ENCODE measurements at regions not wholly inside any gene's neighbourhood (a gene's known extent, or its start where the extent isn't known, plus 50 kb on each side); places are given as distances from the start of the nearest gene placed in this dataset.
"Not testable (repeated sequence)": the region's sequence is repeated elsewhere in the genome, so short reads cannot be mapped to it uniquely, and the experiment has no call there.

DNA sequence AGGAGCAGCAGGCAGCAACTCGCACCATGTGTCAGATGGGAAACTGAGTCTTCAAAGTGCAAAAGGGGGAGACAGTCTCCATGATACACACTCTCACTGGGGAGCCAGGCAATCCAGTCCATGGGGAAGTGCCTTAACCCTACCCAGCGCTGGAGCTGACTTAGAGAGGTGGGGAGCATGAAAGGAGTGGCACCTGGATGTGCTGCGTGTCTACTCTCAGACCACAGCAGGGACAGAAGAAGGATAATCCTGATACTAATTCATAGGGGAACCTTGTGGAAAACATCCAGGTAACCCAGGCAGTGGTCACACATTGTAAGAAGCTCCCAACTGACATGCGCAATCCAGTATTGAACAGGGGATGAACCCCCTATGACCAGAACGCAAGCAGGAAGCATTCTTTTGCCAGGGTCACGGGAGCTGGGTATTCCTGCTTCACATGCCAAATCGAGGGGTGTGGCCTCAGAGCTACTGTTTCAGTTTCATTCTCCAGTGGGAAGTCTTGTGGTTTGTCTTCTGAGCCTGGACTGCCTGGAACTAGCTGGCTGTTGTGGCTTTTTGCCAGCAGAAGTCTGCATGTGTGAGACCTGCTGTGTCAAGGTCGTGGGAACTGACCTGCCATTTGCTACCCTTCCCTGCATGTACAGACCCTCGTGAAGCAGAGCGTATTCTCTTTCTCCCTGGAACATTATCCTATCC is 367.6 kb upstream of the NDN start:
- no peaks in the 10 kb centered on the region for H3K36me3 ChIP-seq
- no peaks in the 10 kb centered on the region for H3K9me3 ChIP-seq (ENCODE audit: severe bottlenecking)

DNA sequence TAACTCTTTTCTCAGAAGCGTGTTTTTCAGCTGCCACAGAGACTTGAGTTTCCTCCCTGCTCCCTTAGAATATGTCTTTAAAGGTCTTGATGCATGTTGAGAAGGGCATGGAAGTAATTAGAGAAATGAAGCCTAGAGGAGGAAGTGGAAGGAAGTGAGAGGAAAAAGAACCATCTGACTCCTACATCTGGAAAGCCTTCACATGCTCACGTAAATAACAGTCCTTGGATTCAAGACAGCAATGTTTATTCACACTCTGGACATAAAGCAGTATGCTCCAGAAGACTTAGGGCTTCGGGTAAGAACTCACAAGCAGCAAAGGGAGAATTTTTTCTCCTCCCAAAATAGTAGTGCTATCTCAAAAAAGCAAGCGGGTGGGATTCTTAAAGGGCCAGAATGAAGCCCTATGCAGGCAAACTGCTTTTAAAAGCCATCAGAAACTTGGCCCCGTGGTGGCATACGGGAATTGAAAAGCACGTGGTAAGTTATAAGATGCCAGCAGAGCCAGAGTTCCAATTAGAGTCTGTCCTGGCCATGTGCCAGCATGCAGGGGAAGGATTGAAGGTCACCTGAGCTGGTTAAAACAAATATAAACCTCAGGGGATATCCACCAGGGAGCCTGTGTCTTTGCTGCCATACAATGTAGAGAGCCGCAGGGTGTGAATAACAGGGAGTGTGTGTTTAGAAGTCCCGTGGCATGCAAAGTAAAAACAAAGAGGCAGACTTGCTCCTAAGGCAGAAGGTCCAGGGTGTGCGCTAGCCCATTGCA is 380.8 kb upstream of the NDN start:
- TF ChIP-seq CTCF (IDR thresholded peaks at IDR 0.05; ENCODE audit: low read depth, low read length) = no peak
- no peaks in the 10 kb centered on the region for H3K9me3 ChIP-seq (ENCODE audit: severe bottlenecking)
- peaks cover 14% of the 10 kb centered on the region for H3K27me3 ChIP-seq (ENCODE audit: insufficient read depth, low read depth, severe bottlenecking)
- no peak overlapping the region for H3K4me3 ChIP-seq (ENCODE audit: low read depth, low read length)
- DNase-seq = no peak
- H3K36me3 ChIP-seq = no peaks in the 10 kb centered on the region
- H3K27ac ChIP-seq = no peak overlapping the region

More for the DNA sequence above, 367.6 kb upstream of the NDN start:
- no peak overlapping the region for H3K27ac ChIP-seq
- no peaks in the 10 kb centered on the region for H3K27me3 ChIP-seq (ENCODE audit: insufficient read depth, low read depth, severe bottlenecking)
- DNase-seq = no peak
- TF ChIP-seq CTCF (IDR thresholded peaks at IDR 0.05; ENCODE audit: low read depth, low read length) = no peak
- no peak overlapping the region for H3K4me3 ChIP-seq (ENCODE audit: low read depth, low read length)

DNA sequence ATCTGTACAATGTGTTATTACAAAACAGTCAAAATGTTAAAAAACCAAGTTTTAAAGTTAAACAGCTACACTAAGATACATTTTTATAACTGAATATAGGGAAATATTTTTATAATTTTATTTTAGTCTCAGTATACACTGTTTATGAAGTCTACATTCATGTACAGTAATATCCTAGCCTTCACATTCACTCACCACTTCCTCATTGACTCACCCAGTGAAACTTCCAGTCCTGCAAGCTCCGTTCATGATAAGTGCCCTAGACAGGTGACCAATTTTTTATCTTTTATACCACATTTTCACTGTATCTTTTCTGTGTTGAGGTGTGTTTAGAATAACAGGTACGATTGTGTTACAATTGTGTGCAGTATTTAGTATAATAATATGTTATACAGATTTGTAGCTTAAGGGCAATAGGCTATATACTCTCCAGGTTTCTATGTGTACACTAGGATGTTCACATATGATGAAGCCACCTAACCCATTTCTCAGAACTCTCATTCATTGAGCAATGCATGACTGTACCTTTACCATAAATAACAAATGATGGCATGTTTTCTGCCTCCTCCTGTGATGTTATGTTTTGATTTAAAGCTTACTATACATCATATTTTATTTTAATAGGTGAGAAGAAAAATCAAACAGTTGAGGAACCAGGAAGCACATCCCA is 388.4 kb upstream of the NDN start:
- Histone ChIP-seq H3K9me3 (ENCODE audit: severe bottlenecking) (peaks cover 2% of the 10 kb centered on the region), H3K27me3 (ENCODE audit: insufficient read depth, low read depth, severe bottlenecking) (peaks cover 8% of the 10 kb centered on the region), H3K4me3 (ENCODE audit: low read depth, low read length) (no peak overlapping the region), H3K36me3 (no peaks in the 10 kb centered on the region), H3K27ac (no peak overlapping the region)
- DNase-seq = no peak
- no peak for TF ChIP-seq CTCF (IDR thresholded peaks at IDR 0.05; ENCODE audit: low read depth, low read length)

- Histone ChIP-seq H3K27me3 (ENCODE audit: insufficient read depth, low read depth, severe bottlenecking) (peaks cover 8% of the 10 kb centered on the region), H3K4me3 (ENCODE audit: low read depth, low read length) (no peak overlapping the region), H3K27ac (no peak overlapping the region), H3K9me3 (ENCODE audit: severe bottlenecking) (peaks cover 2% of the 10 kb centered on the region), H3K36me3 (no peaks in the 10 kb centered on the region)
- DNase-seq = no peak
- TF ChIP-seq CTCF (IDR thresholded peaks at IDR 0.05; ENCODE audit: low read depth, low read length) = no peak
Measured at GRCh38 chr15:24076090-24076784, 389.1 kb upstream of the NDN start.

- H3K27me3 ChIP-seq (ENCODE audit: insufficient read depth, low read depth, severe bottlenecking) = peaks cover 7% of the 10 kb centered on the region
- TF ChIP-seq CTCF (IDR thresholded peaks at IDR 0.05; ENCODE audit: low read depth, low read length) = no peak
- H3K4me3 ChIP-seq (ENCODE audit: low read depth, low read length) = no peak overlapping the region
- peaks cover 2% of the 10 kb centered on the region for H3K9me3 ChIP-seq (ENCODE audit: severe bottlenecking)
- no peak for DNase-seq
- no peaks in the 10 kb centered on the region for H3K36me3 ChIP-seq
- no peak overlapping the region for H3K27ac ChIP-seq
Measured at GRCh38 chr15:24078310-24079029, 391.4 kb upstream of the NDN start.

GRCh38 chr15:24088941-24089340 is 401.8 kb upstream of the NDN start:
- H3K4me3 ChIP-seq (ENCODE audit: low read depth, low read length); H3K27ac ChIP-seq; DNase-seq; H3K9me3 ChIP-seq (ENCODE audit: severe bottlenecking); H3K36me3 ChIP-seq; H3K27me3 ChIP-seq (ENCODE audit: insufficient read depth, low read depth, severe bottlenecking): not testable (repeated sequence)

- H3K9me3 ChIP-seq (ENCODE audit: severe bottlenecking); H3K27me3 ChIP-seq (ENCODE audit: insufficient read depth, low read depth, severe bottlenecking); H3K36me3 ChIP-seq; H3K4me3 ChIP-seq (ENCODE audit: low read depth, low read length); H3K27ac ChIP-seq: not testable (repeated sequence)
- peak; percentile 8 for DNase-seq
Measured at GRCh38 chr15:24101503-24101902, 414.4 kb upstream of the NDN start.

GRCh38 chr15:24107524-24107923 is 420.4 kb upstream of the NDN start:
- not testable (repeated sequence) for H3K27me3 ChIP-seq (ENCODE audit: insufficient read depth, low read depth, severe bottlenecking); H3K36me3 ChIP-seq; H3K4me3 ChIP-seq (ENCODE audit: low read depth, low read length); H3K27ac ChIP-seq; DNase-seq; H3K9me3 ChIP-seq (ENCODE audit: severe bottlenecking)
